Colon (tissue), 2 donors: ENCODE measurements at regions not wholly inside any gene's neighbourhood (a gene's known extent, or its start where the extent isn't known, plus 50 kb on each side); places are given as distances from the start of the nearest gene placed in this dataset.
A peak's percentile ranks its signal among the peaks of the same experiment; 100 is the strongest.
"Not testable (repeated sequence)": the region's sequence is repeated elsewhere in the genome, so short reads cannot be mapped to it uniquely, and the experiment has no call there.

ENCODE experiments used
- FAIRE-seq: peaks from 2 replicates; lab custom pipeline; 2012; peaks lifted over from hg19 to GRCh38; lab: Jason Lieb, UNC
- donor health status: control.
- donor health status: control.

DNA sequence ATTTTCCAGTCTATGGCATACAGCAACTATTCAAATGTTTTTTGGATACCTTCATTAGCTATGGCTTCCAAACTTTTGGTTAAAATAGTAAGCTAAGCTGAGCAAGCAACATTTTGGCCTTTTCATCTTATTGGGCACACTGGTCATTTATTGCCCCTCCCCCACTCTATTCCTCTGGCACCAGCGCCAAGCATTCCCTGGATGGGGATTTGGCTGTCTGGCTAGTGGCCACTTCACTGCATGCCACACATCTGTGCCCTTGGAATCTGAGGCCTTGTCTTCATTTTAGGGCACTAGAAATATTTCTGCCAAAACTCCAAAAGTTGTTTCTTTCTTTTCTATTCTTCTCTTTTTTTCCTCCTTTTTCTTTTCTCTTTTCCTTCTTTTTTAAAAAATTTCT is 305.8 kb upstream of the POTED start:
- FAIRE-seq: not testable (repeated sequence)

DNA sequence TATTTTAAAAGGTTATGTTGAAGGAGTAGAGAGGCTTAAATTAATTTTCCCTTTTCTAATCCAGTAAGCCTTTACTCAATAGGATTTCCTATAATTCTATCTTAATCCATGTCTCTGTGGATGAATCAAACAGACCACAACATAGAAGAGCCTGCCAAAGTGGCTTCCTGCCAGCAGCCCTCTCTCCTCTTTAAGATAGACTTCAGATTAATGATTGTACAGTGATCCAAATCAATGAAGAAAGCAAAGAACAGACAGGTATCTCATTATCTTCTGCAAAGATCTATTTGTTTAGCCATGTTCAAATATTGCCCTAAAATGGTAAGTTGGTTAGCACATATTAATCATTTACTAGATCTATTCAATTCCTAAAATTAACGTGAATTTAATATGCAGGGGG is 304.7 kb upstream of the POTED start:
- FAIRE-seq: not testable (repeated sequence)

DNA sequence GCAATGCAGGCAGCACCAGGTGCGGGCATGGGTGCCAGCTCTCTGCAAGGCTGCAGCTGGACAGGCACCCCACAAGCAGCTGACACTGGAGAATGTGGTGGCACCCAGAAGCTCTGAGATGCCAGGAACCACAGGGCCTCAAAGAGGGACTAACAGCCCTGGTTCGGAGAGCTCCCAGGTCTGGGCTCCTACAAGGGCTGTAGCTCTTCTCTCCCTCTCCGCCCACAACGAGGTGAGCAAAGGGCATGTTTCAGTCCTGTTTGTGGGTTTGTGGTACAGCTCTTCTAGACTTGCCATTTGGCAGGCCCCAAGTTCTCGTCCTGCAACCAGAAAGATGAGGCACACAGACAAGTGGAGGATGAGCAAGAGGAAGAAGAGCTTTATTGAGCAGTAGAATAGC is 299.5 kb upstream of the POTED start:
- FAIRE-seq: not testable (repeated sequence)

DNA sequence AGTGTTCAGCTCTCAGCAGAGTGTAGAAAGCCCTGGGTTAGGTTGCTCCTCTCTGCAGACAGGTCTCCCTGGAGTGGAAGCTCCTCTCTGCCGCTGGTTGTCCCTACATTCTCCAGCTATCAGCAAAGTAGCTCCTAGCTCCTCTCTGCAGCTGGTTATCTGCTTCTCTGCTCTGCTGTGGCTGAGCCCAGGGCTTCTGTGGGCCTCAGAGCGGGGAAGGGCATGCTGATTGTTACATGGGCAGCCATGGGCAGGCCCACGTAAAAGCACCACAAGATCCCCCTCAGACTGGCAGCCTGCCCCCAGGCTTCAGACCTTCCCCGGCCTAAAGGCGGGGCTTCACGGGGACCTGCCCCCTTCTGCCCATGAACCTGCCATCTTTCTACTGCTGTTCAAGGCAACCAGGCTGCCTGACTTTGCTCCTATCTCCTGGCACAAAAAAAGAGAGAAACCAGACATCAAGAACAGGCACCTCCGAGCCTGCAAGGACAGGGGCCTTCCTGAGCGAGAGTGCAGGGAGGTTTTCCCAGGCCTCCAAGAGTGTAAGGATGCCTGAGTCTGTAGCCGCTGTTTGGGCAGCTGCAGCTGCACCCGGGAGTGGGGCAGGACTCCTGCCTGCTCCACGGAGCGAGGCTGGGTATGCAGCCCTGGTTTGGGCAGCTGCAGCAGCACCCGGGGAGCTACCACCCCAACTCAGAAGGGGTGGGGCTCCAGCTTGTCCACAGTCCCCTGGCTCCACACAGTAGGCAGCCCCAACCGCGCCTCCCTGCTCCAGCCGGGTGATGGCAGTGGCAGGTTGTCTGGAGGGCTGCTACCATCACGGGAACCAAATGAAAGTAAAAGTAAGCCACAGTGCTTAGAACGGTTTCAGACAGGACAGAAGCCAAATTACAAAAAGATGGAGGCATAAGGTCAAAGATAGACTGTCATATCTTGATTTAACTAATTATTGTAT is 298.7 kb upstream of the POTED start:
- FAIRE-seq: not testable (repeated sequence)

DNA sequence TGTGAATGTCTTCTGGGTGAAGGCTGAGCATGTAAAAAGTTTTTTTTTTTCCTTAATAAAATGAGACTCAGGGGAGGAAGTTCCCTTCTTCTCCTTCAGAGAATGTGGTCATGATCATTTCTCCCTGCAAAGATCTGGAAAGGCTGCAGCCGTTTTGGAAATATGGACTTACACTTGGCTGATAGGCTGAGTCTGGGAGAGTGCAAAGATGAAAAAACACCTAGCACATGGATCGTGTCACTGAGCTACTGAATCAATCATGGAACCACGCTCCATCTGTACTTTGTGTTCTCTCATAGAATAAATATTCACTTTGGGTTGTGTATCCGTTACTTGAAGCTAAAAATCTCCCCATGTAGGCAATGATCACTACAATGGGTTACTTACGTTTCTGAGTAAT is 290.9 kb upstream of the POTED start:
- not testable (repeated sequence) for FAIRE-seq

DNA sequence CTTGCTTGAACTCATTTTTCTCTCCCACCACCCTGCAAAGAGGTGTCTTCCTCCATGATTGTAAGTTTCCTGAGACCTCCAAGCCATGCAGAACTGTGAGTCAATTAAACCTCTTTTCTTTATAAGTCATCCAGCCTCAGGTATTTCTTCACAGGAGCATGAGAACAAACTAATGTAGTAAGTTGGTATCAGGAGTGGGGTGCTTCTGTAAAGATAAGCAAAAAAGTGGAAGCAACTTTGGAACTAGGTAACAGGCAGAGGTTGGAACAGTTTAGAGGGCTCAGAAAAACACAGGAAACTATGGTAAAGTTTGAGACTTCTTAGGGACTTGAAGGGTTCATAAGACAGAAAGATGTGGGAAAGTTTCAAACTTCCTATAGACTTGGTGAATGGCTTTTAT is 287.7 kb upstream of the POTED start:
- FAIRE-seq: not testable (repeated sequence)

DNA sequence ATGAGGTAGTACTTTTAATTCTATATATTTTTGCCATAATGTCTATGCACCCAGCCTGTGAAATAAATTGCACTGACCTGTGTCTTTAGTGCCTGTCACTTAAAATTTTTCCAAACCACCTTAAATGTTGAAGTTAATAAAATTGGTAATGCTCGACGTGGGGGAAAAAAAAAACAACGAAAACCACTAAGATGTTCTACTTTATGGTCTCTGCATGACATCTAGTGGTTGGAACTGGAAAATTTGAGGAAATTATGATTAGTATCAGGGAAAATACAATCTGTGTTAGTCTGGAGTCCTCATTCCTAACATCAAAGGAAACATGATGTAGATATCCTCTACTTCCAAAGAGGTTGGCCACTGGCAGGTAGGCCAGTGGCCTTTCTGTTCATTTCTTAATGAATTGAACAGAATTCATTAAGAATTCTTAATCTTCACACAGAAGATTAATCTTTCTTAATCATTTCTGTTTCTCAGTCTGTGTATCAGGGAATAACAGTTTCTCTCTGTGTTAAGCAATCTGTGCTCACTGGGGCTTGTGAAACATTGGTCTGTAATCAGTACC is 268.8 kb upstream of the POTED start:
- not testable (repeated sequence) for FAIRE-seq

DNA sequence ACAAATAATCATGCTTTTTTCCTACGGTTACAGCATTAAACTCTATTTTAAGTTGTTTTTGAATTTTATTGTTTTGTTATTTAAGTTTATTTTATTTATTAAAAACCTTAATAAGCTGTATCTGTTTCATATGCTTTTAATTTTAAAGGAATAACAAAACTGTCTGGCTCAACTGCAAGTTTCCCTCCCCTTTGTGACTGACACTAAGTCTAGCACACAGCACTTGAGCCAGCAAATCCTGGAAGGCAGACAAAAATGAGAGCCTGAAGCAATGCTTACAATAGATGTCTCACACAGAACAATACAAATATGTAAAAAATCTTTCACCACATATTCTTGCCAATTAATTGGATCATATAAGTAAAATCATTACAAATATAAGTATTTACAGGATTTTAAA is 258.1 kb upstream of the POTED start:
- not testable (repeated sequence) for FAIRE-seq

DNA sequence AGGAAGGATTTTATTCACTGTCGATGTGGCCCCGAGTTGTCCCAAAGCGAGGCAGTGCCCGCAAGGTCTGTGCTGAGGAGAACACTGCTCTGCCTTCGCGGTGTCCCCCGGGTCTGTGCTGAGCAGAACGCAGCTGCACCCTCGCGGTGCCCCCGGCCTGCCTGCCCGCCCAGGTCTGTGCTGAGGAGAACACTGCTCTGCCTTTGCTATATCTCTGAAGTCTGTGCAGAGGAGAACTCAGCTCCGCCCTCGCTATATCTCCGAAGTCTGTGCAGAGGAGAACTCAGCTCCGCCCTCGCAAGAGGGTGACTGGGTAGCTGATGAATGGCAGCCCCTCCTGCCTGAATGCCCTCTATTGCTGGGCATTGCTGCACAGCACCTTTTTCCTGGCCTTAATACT is 249.4 kb upstream of the POTED start:
- not testable (repeated sequence) for FAIRE-seq

DNA sequence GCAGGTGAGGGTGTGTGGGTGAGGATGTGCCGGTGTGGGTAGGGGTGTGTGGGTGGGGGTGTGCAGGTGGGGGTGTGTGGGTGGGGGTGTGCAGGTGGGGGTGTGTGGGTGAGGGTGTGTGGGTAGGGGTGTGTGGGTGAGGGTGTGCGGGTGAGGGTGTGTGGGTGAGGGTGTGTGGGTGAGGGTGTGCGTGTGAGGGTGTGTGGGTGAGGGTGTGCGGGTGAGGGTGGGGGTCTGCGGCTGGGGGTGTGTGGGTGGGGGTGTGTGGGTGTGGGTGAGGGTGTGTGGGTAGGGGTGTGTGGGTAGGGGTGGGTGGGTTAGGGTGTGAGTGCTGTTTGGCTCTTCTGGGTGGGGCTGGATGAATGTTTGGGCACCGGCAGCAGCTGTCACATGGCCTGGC is 241.4 kb upstream of the POTED start:
- FAIRE-seq: no peak

DNA sequence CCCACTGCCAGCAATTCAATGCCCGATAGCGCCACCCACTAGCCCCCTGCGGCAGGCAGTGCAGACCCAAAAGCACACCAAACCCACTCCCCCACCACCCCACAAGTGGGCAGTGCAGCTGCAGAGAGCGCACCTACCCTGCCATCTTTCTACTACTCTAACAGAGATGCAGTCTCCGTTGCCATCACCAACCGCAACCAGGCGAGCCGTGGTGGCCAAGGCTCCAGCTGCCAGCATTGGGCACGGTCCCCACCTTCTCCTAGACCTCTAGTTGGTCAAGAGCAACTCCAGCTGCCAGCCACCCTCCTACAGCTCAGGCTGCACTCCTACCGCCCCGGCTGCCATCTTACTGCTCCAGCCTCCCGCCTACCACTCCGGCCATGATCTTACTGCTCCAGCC is 236.9 kb upstream of the POTED start:
- FAIRE-seq: not testable (repeated sequence)

DNA sequence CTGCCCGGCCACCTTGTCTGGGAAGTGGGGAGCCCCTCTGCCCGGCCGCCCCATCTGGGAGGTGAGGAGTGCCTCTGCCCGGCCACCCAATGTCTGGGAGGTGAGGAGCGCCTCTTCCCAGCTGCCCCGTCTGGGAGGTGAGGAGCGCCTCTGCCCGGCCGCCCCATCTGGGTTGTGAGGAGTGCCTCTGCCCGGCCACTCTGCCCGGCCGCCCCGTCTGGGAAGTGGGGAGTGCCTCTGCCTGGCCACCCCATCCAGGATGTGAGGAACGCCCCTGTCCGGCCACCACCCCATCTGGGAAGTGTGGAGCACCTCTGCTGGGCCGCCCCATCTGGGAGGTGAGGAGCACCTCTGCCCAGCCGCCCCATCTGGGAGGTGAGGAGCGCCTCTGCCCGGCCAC is 230.6 kb upstream of the POTED start:
- not testable (repeated sequence) for FAIRE-seq

DNA sequence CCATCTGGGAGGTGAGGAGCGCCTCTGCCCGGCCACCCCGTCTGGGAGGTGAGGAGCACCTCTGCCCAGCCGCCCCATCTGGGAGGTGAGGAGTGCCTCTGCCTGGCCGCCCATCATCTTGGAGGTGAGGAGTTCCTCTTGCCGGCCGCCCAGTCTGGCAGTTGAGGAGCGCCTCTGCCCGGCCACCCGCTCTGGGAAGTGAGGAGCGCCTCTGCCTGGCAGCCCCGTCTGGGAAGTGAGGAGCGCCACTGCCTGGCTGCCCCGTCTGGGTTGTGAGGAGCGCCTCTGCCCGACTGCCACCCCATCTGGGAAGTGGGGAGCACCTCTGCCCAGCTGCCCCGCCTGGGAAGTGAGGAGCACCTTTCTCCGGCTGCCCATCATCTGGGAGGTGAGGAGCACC is 230.0 kb upstream of the POTED start:
- FAIRE-seq: not testable (repeated sequence)

DNA sequence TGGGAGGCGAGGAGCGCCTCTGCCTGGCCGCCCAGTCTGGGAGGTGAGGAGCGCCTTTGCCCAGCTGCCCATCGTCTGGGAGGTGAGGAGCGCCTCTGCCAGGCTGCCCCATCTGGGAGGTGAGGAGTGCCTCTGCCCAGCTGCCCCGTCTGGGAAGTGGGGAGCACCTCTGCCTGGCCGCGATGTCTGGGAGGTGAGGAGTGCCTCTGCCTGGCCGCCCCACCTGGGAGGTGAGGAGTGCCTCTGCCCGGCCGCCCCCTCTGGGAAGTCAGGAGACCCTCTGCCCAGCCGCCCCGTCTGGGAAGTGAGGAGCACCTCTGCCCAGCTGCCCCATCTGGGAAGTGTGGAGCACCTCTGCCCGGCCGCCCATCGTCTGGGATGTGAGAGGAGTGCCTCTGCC is 229.0 kb upstream of the POTED start:
- FAIRE-seq: not testable (repeated sequence)

DNA sequence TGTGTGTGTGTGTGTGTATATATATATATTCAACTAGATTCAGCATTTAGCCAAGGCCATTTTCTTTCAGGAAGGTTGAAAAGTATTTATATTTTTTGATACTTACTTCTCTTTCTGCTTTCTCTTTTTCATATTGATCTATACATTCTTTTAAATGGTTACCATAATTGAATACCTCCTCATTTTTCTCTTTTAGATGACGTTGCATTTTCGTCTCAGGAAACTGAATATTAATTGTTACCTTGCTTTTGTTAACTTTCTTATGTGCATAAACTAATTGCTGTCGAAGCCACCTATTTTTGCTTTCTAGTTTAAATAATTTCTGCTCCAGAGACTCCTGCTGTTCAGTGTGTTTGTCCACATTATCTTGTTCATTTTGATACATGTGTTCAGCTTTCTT is 225.4 kb upstream of the POTED start:
- peak; percentile 21 for FAIRE-seq

DNA sequence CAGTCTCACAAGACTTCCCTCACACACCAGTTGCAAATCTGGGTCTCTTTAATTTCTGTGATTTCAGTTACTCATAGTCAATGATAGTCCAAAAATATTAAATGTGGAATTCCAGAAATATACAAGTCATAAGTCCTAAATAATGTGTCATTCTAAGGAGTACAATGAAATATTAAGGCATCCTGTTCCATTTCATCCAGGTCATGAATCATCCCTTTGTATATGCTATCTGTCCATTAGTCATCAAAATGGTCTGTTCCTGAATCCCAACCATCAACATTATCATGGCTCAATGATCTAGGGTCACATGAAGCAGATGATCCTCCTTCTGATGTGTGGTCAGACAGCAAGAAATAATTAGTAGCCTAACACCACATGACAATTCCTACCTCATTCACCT is 200.4 kb upstream of the POTED start:
- FAIRE-seq: not testable (repeated sequence)

DNA sequence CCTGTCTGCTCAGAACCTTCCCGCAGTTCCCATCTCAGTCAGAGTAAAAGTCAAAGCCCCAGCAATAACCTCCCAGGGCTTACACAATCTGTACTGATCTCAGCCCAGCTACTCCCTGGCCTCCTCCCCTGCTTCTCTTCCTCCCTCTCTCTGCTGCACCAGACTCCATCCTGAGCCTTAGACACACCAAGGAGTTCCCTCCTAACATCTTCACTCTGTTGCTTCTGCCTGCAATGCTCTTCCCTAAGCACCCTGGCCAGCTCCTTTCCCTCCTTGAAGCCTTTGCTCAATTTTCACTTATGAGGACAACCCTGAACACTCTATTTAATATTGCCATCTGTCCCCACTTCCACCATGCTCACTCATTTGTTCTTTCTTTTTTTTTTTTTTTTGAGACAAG is 173.7 kb upstream of the POTED start:
- FAIRE-seq: not testable (repeated sequence)

DNA sequence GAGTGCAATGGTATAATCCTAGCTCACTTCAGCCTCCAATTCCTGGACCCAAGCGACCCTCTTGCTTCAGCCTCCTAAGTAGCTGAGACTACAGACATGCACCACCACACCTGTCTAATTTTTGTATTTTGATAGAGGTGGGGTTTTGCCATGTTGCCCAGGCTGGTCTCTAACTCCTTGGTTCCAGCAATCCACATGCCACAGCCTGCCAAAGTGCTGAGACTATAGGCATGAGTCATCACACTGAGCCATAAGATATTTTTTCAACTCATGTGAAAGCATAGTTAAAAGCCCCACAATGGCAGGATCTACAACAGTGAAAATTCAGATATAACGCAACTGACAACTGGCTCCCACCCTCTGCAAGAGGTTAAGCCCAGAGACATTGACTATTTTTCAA is 161.8 kb upstream of the POTED start:
- FAIRE-seq: not testable (repeated sequence)

DNA sequence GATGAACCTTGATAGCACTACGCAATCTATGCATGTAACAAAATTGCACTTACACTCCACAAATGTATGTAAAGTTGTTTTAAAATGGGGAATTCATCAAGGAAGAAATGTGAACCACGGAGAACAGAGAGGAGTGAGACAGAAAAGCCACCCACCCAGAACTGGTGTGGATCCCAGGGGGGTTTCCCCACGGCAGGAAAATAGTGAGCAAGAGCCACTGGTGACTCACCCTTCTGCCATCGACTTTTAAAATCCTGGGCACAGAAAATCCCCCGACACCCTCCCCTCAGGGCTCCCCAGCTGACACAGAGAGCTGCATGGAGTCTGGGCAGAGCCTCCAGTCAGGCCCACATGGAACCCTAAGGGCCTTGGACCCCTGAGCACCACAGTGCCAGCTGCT is 146.0 kb upstream of the POTED start:
- FAIRE-seq: not testable (repeated sequence)
